Right lobe of liver (tissue), 6 donors: ENCODE measurements at regions not wholly inside any gene's neighbourhood (a gene's known extent, or its start where the extent isn't known, plus 50 kb on each side); places are given as distances from the start of the nearest gene placed in this dataset.
A peak's percentile ranks its signal among the peaks of the same experiment; 100 is the strongest.
"Not testable (repeated sequence)": the region's sequence is repeated elsewhere in the genome, so short reads cannot be mapped to it uniquely, and the experiment has no call there.

Source experiments
- ATAC-seq, 4 donors: fragments of 200-7000 bp; cut with Tn5 transposase; one replicate each; pipeline ENCODE4 v1.9.1; 2020; ENCODE audit warnings: mild to moderate bottlenecking in 4 of 4, moderate library complexity in 4 of 4
- DNase-seq, 3 donors: peaks; one replicate each; pipeline ENCODE4 v3.0.0-alpha.2; 2020
- H3K27ac ChIP-seq, 3 donors: fragments of 200-600 bp; one replicate each; pipeline ENCODE4 v1.8.0; 2022
- H3K27me3 ChIP-seq, 2 donors: fragments of 200-600 bp; one replicate each; pipeline ENCODE4 v1.8.0; 2022
- H3K36me3 ChIP-seq, 4 donors: fragments of 200-600 bp; sonication (generic) in 1 of 4; one replicate each; pipeline versions ENCODE4 v1.5.1 to v1.8.0; 2017 to 2022; ENCODE audit warnings: control low read depth in 1 of 4
- H3K4me1 ChIP-seq, 4 donors: fragments of 200-600 bp; sonication (generic) in 1 of 4; one replicate each; pipeline versions ENCODE4 v1.5.1 to v1.8.0; 2017 to 2022; ENCODE audit warnings: control low read depth in 1 of 4
- H3K4me3 ChIP-seq, 3 donors: fragments of 200-600 bp; one replicate each; pipeline ENCODE4 v1.8.0; 2022
- H3K9me3 ChIP-seq, 4 donors: fragments of 200-600 bp; sonication (generic) in 1 of 4; one replicate each; pipeline versions ENCODE4 v1.5.1 to v1.8.0; 2017 to 2022; ENCODE audit warnings: control low read depth in 1 of 4
- CTCF ChIP-seq, 4 donors: fragments of 200-600 bp in 3 of 4; fragments of 450-650 bp in 1 of 4; IDR thresholded peaks; one replicate each; pipeline versions ENCODE4 v1.5.1 to v1.8.0; 2016 to 2022; ENCODE audit warnings: antibody characterized with exemption in 4 of 4, mild to moderate bottlenecking in 2 of 4
- POLR2A ChIP-seq: fragments of 450-650 bp; IDR thresholded peaks from one replicate; pipeline ENCODE4 v1.6.1; 2017; ENCODE audit warnings: antibody characterized with exemption, mild to moderate bottlenecking
- WGBS: methylation state at CpG from one replicate; pipeline ENCODE4 v1.1.6; 2018; ENCODE audit warnings: low coverage, low lambda C conversion rate; ENCODE audit not compliant: insufficient coverage; ENCODE audit errors: missing lambda C conversion rate; 5-methylcytosine and 5-hydroxymethylcytosine counted together
- intact Hi-C, 2 donors: fragments of 100-400 bp; cut with DNase I; formaldehyde crosslinking; loops; one replicate each; pipeline versions ENCODE4 v1.11.2 to v1.14.1; 2022
- donor health status: DM: no; HTN: yes; CAD: no.
- donor health status: DM: no; HTN: no; CAD: no.
- donor health status: DM: no; HTN: no; CAD: no.
- donor health status: DM: no; HTN: yes; CAD: no.
- donor health status: DM: no; HTN: yes; CAD: no.

- DNase-seq (peak in 1 of 3 donors; percentile 22), ATAC-seq (peak; percentile 33 to 91 (median 64))
- no peaks in the 10 kb centered on the region for H3K4me1 ChIP-seq
- peak; percentile 19 to 48 (median 39) for TF ChIP-seq CTCF (IDR thresholded peaks at IDR 0.05)
- TF ChIP-seq POLR2A = no peak
- no peak overlapping the region for H3K27ac ChIP-seq
- WGBS = 7% methylated on average over 2 of the region's 3 CpGs
- H3K27me3 ChIP-seq = no peaks in the 10 kb centered on the region
- H3K36me3 ChIP-seq = no peaks in the 10 kb centered on the region
- intact Hi-C loops = no loop called here
- H3K9me3 ChIP-seq = no peaks in the 10 kb centered on the region
- H3K4me3 ChIP-seq = no peak overlapping the region
Measured at GRCh38 chr3:33980252-33980651, 181.8 kb downstream of the PDCD6IP start.

- no peak for TF ChIP-seq CTCF (IDR thresholded peaks at IDR 0.05)
- no peak for TF ChIP-seq POLR2A
- Histone ChIP-seq H3K4me3 (no peak overlapping the region), H3K36me3 (no peaks in the 10 kb centered on the region), H3K9me3 (no peaks in the 10 kb centered on the region), H3K4me1 (no peaks in the 10 kb centered on the region), H3K27ac (no peak overlapping the region), H3K27me3 (no peaks in the 10 kb centered on the region)
- no peak for ATAC-seq
- no peak for DNase-seq
- 61% methylated on average over 4 of the region's 4 CpGs for WGBS
- intact Hi-C loops = no loop called here
Measured at GRCh38 chr3:33982269-33982798, 183.9 kb downstream of the PDCD6IP start.

- ATAC-seq, H3K36me3 ChIP-seq, intact Hi-C loops, H3K4me1 ChIP-seq, DNase-seq, H3K27me3 ChIP-seq, H3K27ac ChIP-seq, H3K9me3 ChIP-seq, H3K4me3 ChIP-seq: not testable (repeated sequence)
- 75% methylated on average over 1 of the region's 1 CpG for WGBS
Measured at GRCh38 chr3:33982949-33983348, 184.5 kb downstream of the PDCD6IP start.

- no peaks in the 10 kb centered on the region for H3K27me3 ChIP-seq
- WGBS = no CpG with 5 or more reads among the region's 6 CpGs
Measured at GRCh38 chr3:33989229-33989628, 190.8 kb downstream of the PDCD6IP start.

GRCh38 chr3:33991673-33992072, 193.2 kb downstream of the PDCD6IP start:
- 25% methylated on average over 1 of the region's 1 CpG for WGBS
- Histone ChIP-seq H3K4me3 (no peak overlapping the region), H3K36me3 (no peaks in the 10 kb centered on the region), H3K4me1 (no peaks in the 10 kb centered on the region), H3K9me3 (no peaks in the 10 kb centered on the region), H3K27me3 (no peaks in the 10 kb centered on the region), H3K27ac (no peak overlapping the region)
- ATAC-seq (no peak), DNase-seq (no peak)
- TF ChIP-seq CTCF (IDR thresholded peaks at IDR 0.05) (no peak), POLR2A (no peak)
- intact Hi-C loops = no loop called here

More at GRCh38 chr3:33989229-33989628, 190.8 kb downstream of the PDCD6IP start:
- Histone ChIP-seq H3K4me1 (no peaks in the 10 kb centered on the region), H3K36me3 (no peaks in the 10 kb centered on the region), H3K27ac (no peak overlapping the region), H3K4me3 (no peak overlapping the region), H3K9me3 (no peaks in the 10 kb centered on the region)
- intact Hi-C loops = no loop called here
- ATAC-seq = no peak
- DNase-seq = no peak
- TF ChIP-seq CTCF (IDR thresholded peaks at IDR 0.05) (no peak), POLR2A (no peak)
